HCT116 (cell line): ENCODE measurements at regions not wholly inside any gene's neighbourhood (a gene's known extent, or its start where the extent isn't known, plus 50 kb on each side); places are given as distances from the start of the nearest gene placed in this dataset.

Experiments
- ATAC-seq: fragments of 200-7000 bp; cut with Tn5 transposase; 2 replicates; pipeline ENCODE4 v1.9.1; 2020; ENCODE audit warnings: mild to moderate bottlenecking, moderate library complexity
- BruUV-seq: library from RNA; stranded (reverse); fragments of 400-500 nt; replicated peaks from 2 replicates; lab custom pipeline; 2021; lab: Mats Ljungman, UMichigan
- CTCF ChIA-PET: fragments of 300-600 bp; sonication (Branson Sonifier 250); formaldehyde crosslinking; loops from one replicate; lab custom pipeline; 2021; ENCODE audit warnings: antibody characterized with exemption; lab: Charles Lee
- POLR2A ChIA-PET: fragments of 300-600, 350-600 bp; sonication (Branson Sonifier 250); formaldehyde crosslinking; loops from one replicate; lab custom pipeline; 2021; ENCODE audit warnings: antibody characterized with exemption; lab: Charles Lee
- RAD21 ChIA-PET, 2 experiments: fragments of 300-600 bp; sonication (Branson Sonifier 250); formaldehyde crosslinking; loops; one replicate each; lab custom pipeline; 2023; ENCODE audit warnings: low total read pairs in 2 of 2; ENCODE audit not compliant: uncharacterized antibody in 2 of 2, unreplicated experiment in 2 of 2, low non-redundant PET in 1 of 2; lab: Charles Lee
- DNase-seq: peaks from one replicate; pipeline ENCODE4 v3.0.0-alpha.2; 2010; ENCODE audit warnings: low read depth, low spot score
- H2AFZ ChIP-seq: fragments of 200-600 bp; shearing (Covaris generic), sonication (generic); 2 replicates; pipeline ENCODE4 v1.6.1; 2017; ENCODE audit warnings: low read depth, mixed run types, mixed read lengths, antibody characterized with exemption, low read length; ENCODE audit not compliant: poor library complexity, severe bottlenecking
- H3K27ac ChIP-seq: 2 replicates; pipeline ENCODE4 v1.5.1; 2012; ENCODE audit warnings: low read depth, low read length
- H3K27me3 ChIP-seq: fragments of 200-600 bp; sonication (generic); 2 replicates; pipeline ENCODE4 v1.6.1; 2016; ENCODE audit warnings: mixed run types, low read length, mixed read lengths; ENCODE audit not compliant: insufficient read depth
- H3K36me3 ChIP-seq, 2 experiments: fragments of 200-500 bp in 1 of 2; fragments of 200-600 bp in 1 of 2; sonication (Bioruptor generic) in 1 of 2; sonication (generic) in 1 of 2; 2 replicates each; pipeline versions ENCODE4 v1.5.1 to v1.6.1; 2014 to 2016; ENCODE audit warnings: low read length in 2 of 2, inconsistent platforms in 1 of 2, mixed read lengths in 1 of 2, mixed run types in 1 of 2; ENCODE audit not compliant: insufficient read depth in 2 of 2, control insufficient read depth in 1 of 2
- H3K4me1 ChIP-seq, 2 experiments: fragments of 200-600 bp in 1 of 2; sonication (generic) in 1 of 2; 2 replicates each; pipeline versions ENCODE4 v1.5.1 to v1.6.1; 2012 to 2017; ENCODE audit warnings: low read length in 2 of 2, inconsistent platforms in 1 of 2, mild to moderate bottlenecking in 1 of 2, mixed read lengths in 1 of 2, mixed run types in 1 of 2, moderate library complexity in 1 of 2; ENCODE audit not compliant: insufficient read depth in 2 of 2, control insufficient read depth in 1 of 2
- H3K4me2 ChIP-seq: fragments of 200-600 bp; sonication (generic); 2 replicates; pipeline ENCODE4 v1.6.1; 2017; ENCODE audit warnings: mixed run types, low read length, mixed read lengths
- H3K4me3 ChIP-seq, 2 experiments: fragments of 200-600 bp in 1 of 2; sonication (generic) in 1 of 2; replicated peaks in 1 of 2; 2 replicates each; pipeline ENCODE4 v1.5.1; 2011 to 2016; ENCODE audit warnings: low read length in 2 of 2, control low read depth in 1 of 2, low read depth in 1 of 2, mild to moderate bottlenecking in 1 of 2, mixed read lengths in 1 of 2, mixed run types in 1 of 2
- H3K79me2 ChIP-seq: fragments of 200-600 bp; sonication (generic); 2 replicates; pipeline ENCODE4 v1.6.1; 2017; ENCODE audit warnings: mild to moderate bottlenecking, mixed run types, low read length, moderate library complexity, mixed read lengths; ENCODE audit not compliant: insufficient read depth
- H3K9ac ChIP-seq: fragments of 200-600 bp; sonication (generic); 2 replicates; pipeline ENCODE4 v1.6.1; 2016; ENCODE audit warnings: low read length, mixed read lengths
- H3K9me2 ChIP-seq: fragments of 200-600 bp; sonication (generic), shearing (Covaris generic); 2 replicates; pipeline ENCODE4 v1.6.1; 2017; ENCODE audit warnings: mixed run types, mild to moderate bottlenecking, moderate library complexity; ENCODE audit not compliant: insufficient read depth
- H3K9me3 ChIP-seq, 2 experiments: fragments of 200-500 bp in 1 of 2; fragments of 200-600 bp in 1 of 2; sonication (Bioruptor generic) in 1 of 2; sonication (generic) in 1 of 2; 2 replicates each; pipeline ENCODE4 v1.6.1; 2014 to 2017; ENCODE audit warnings: low read length in 2 of 2, mixed read lengths in 2 of 2, inconsistent platforms in 1 of 2, low read depth in 1 of 2, mild to moderate bottlenecking in 1 of 2, mixed run types in 1 of 2, moderate library complexity in 1 of 2; ENCODE audit not compliant: control insufficient read depth in 1 of 2, insufficient read depth in 1 of 2
- H4K20me1 ChIP-seq: fragments of 200-600 bp; sonication (generic), shearing (Covaris generic); 2 replicates; pipeline ENCODE4 v1.6.1; 2017; ENCODE audit warnings: mixed run types, mild to moderate bottlenecking, moderate library complexity; ENCODE audit not compliant: insufficient read depth
- CBX3 ChIP-seq: IDR thresholded peaks from 2 replicates; pipeline ENCODE4 v1.6.1; 2012; ENCODE audit warnings: low read depth
- CEBPB ChIP-seq: IDR thresholded peaks from 2 replicates; pipeline ENCODE4 v1.6.1; 2012; ENCODE audit warnings: low read depth
- EZH2 ChIP-seq: fragments of 200-600 bp; sonication (generic); IDR thresholded peaks from 2 replicates; pipeline ENCODE4 v1.6.1; 2017; ENCODE audit warnings: antibody characterized with exemption, mixed run types
- FOSL1 ChIP-seq: IDR thresholded peaks from 2 replicates; pipeline ENCODE4 v1.6.1; 2012; ENCODE audit warnings: low read depth
- JUND ChIP-seq: IDR thresholded peaks from 2 replicates; pipeline ENCODE4 v1.6.1; 2012
- MAX ChIP-seq: IDR thresholded peaks from 2 replicates; pipeline ENCODE4 v1.6.1; 2012
- POLR2A ChIP-seq: IDR thresholded peaks from 2 replicates; pipeline ENCODE4 v1.7.0; 2011; ENCODE audit warnings: borderline replicate concordance; ENCODE audit not compliant: insufficient read depth, insufficient read length; ENCODE audit errors: extremely low read depth
- RAD21 ChIP-seq: IDR thresholded peaks from 2 replicates; pipeline ENCODE4 v1.6.1; 2012; ENCODE audit warnings: low read depth, mild to moderate bottlenecking
- REST ChIP-seq: IDR thresholded peaks from 2 replicates; pipeline ENCODE4 v1.6.1; 2012; ENCODE audit warnings: low read depth
- SP1 ChIP-seq: IDR thresholded peaks from 2 replicates; pipeline ENCODE4 v1.6.1; 2012; ENCODE audit warnings: low read depth
- TCF7L2 ChIP-seq: IDR thresholded peaks from 2 replicates; pipeline ENCODE4 v1.7.0; 2011; ENCODE audit warnings: borderline replicate concordance, inconsistent platforms; ENCODE audit not compliant: insufficient read depth, insufficient read length; ENCODE audit errors: extremely low read depth
- YY1 ChIP-seq: IDR thresholded peaks from 2 replicates; pipeline ENCODE4 v1.6.1; 2011; ENCODE audit warnings: low read length, low read depth, moderate library complexity, mild to moderate bottlenecking; ENCODE audit not compliant: insufficient replicate concordance; ENCODE audit errors: extremely low read depth
- intact Hi-C: fragments of 100-400 bp; cut with micrococcal nuclease; formaldehyde crosslinking; loops from 2 replicates; pipeline ENCODE4 v1.10.0; 2022
- TF ChIP-seq, protein P1 (sequence below), 3 experiments: fragments of 200-600 bp in 1 of 3; sonication (generic) in 1 of 3; IDR thresholded peaks in 2 of 3; conservative IDR thresholded peaks in 1 of 3; 2 replicates each; pipeline ENCODE4 v1.5.1; 2012 to 2017; ENCODE audit warnings: low read depth in 2 of 3, low read length in 2 of 3, antibody characterized with exemption in 1 of 3, borderline replicate concordance in 1 of 3, control low read depth in 1 of 3, mild to moderate bottlenecking in 1 of 3, mixed read lengths in 1 of 3, mixed run types in 1 of 3, moderate library complexity in 1 of 3; ENCODE audit not compliant: insufficient read depth in 1 of 3

DNA sequence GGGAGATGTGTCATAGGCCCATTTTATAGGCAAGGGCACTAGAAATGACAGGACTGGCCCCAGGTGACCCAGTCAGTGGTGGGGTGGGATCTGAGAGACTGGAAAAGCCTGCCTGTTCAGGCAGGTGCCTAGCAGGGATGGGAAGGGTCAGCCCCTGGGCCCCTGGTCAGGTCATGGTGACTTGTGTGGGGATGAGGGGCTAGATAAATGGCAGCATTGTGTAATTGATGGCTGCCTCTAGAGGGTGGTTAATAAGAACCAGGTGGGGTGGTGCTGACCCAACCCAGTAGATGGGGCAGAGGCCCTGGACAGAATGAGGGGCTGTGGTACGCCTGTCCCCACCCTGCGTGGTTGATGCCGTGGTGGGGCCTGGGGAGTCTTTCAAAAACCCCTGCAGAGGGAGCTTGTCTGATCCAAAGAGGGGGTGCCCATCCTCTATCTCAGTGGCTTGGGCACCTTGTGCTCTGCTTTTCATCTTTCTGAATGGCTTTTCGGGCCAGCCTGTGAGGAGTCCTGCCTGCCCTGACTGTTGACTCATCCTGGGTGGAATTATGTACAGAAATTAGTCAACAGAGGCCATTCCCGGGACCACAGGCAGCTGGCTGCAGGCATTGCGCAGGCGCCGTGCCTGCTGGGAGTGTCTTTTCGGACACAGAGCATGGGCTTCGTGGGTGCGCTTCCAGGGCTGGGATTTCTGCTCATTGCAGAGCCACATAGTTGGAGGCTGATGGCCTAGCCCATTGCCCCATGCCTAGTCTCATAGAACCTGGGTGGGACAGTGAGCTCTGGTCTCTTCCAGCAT is 93.6 kb upstream of the PITX1 start:
- Histone ChIP-seq H3K9ac (no peak overlapping the region), H3K4me2 (peak overlapping the region; percentile 15), H2AFZ (no peak overlapping the region), H3K27ac (no peak overlapping the region; the same call in 1 of the 2 replicates), H3K9me2 (no peaks in the 10 kb centered on the region), H3K36me3 (no peaks in the 10 kb centered on the region), H3K79me2 (no peaks in the 10 kb centered on the region), H3K4me1 (peaks cover 0 to 28% of the 10 kb centered on the region in 2 experiments; a peak in 2 of 4 replicates), H3K9me3 (no peaks in the 10 kb centered on the region), H3K4me3 (no peak overlapping the region), H3K27me3 (no peaks in the 10 kb centered on the region), H4K20me1 (no peaks in the 10 kb centered on the region)
- RAD21 ChIA-PET, result no interaction called here
- CTCF ChIA-PET, result no interaction called here
- TF ChIP-seq MAX, result no peak
- no peak for TF ChIP-seq EZH2
- no peak for TF ChIP-seq TCF7L2
- TF ChIP-seq, protein P1, sequence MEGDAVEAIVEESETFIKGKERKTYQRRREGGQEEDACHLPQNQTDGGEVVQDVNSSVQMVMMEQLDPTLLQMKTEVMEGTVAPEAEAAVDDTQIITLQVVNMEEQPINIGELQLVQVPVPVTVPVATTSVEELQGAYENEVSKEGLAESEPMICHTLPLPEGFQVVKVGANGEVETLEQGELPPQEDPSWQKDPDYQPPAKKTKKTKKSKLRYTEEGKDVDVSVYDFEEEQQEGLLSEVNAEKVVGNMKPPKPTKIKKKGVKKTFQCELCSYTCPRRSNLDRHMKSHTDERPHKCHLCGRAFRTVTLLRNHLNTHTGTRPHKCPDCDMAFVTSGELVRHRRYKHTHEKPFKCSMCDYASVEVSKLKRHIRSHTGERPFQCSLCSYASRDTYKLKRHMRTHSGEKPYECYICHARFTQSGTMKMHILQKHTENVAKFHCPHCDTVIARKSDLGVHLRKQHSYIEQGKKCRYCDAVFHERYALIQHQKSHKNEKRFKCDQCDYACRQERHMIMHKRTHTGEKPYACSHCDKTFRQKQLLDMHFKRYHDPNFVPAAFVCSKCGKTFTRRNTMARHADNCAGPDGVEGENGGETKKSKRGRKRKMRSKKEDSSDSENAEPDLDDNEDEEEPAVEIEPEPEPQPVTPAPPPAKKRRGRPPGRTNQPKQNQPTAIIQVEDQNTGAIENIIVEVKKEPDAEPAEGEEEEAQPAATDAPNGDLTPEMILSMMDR (IDR thresholded peaks at IDR 0.05 in 2 of 3, conservative IDR thresholded peaks at IDR 0.05 in 1 of 3; ENCODE audit: borderline replicate concordance in 1 of 3, insufficient read depth in 1 of 3, low read depth in 2 of 3, low read length in 2 of 3), result no peak
- TF ChIP-seq RAD21, result no peak
- TF ChIP-seq POLR2A, result no peak
- no peak for TF ChIP-seq JUND
- no peak for TF ChIP-seq REST
- no peak for TF ChIP-seq YY1
- no peak for TF ChIP-seq FOSL1
- TF ChIP-seq SP1, result no peak
- no peak for TF ChIP-seq CBX3
- no peak for TF ChIP-seq CEBPB
- DNase-seq (no peak), ATAC-seq (peak; percentile 75)
- intact Hi-C loops, result no loop called here
- BruUV-seq, result no TSS peak
- POLR2A ChIA-PET, result no interaction called here
